GM21825 (cell line): ENCODE measurements at regions not wholly inside any gene's neighbourhood (a gene's known extent, or its start where the extent isn't known, plus 50 kb on each side); places are given as distances from the start of the nearest gene placed in this dataset.

Source experiments
- ATAC-seq: cut with Tn5 transposase; IDR thresholded peaks from one replicate; pipeline ENCODE4 v1.9.1; 2021; ENCODE audit warnings: mild to moderate bottlenecking, moderate library complexity; ENCODE audit not compliant: unreplicated experiment

DNA sequence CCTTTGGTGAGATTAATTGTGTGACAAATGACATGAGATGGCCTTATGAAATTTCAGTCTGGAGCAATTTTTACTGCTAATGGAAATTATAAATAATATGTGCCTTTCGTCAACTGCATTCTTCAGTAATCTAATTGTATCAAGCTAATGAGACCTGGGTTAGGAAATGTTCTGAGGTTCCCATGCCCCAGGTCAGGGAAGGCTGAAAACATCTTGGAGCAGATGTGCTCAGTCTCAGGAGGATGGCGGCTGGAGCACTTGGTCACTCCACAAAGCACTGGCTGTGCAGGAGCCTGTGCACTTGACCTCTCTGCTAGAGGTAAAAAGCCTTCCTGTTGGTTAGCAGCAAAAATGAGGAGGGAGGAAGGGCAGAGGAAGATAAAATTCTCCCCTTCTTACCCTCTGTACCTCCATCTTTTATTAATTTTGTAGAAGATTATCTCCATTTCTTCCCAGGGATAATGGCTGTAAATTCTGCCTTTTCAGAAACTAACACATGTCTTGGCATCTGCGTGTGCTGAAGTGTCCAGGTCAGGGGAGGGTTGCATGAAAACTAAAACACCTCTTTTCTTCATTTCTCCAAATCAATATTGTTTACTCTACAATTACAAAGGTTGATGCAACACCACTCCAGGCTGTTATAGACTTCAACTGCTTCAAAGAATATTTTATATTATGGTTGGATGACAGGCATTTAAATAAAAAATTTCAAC lies 1606.4 kb upstream of the ACVR2A start:
- ATAC-seq, result no peak

GRCh38 chr2:146235158-146235557 lies 1609.7 kb upstream of the ACVR2A start:
- ATAC-seq, result no peak

DNA sequence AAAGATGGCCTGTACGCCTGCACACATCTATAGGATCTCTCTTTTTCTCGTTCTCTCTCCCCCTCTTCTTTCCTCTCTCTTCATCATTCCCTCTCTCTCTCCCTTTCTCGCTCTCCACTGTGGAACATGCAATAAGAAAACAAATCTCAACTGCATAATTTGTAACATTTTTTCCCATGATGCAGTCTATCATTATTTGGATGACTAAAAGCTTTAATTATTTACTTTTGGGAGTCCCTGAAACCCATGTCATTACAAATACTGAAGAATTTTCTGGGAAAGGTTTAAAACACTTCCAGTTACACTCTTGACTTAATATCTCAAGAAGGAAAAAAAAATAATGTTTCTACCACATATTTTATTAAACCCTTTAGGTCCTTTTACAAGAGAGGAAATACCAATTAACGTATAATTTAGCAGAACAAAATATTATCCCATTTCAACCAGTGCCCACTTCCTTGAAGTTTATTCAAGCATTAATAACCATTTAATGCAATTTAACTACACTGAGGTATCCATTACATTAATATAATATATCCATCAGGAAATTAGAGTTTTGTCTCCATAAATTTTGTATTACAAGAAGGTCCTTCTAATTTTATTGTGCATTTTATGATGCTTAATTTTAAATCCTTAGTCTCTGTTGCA lies 1615.2 kb upstream of the ACVR2A start:
- ATAC-seq, result no peak

DNA sequence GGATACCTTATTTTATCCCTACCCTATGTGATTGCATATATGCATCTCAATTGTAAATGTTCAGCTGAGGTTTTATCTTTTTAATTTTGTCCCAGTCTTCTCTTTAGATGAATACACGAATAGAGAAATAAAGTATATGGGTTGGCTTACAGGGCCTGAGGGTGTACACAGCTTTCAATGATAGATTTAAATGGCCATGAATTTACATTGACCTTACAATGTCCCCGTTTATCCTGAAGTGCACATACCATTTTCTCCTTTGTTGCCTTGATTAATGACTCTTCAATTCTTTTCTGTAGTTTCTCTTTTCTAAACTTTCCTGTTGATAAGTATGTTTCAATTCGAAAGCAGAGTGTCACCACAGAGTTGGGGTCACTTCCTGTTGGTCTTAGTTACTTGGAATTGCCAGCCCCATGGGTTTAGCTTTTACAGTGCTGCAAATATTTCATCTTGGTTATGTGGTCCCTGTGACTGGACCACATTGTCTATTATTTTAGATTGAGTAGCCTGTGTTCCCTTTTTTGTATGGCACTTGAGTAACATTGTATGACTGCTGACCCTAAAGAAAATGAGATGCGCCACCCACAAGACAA lies 1616.3 kb upstream of the ACVR2A start:
- ATAC-seq, result no peak

GRCh38 chr2:146228020-146228393 lies 1616.8 kb upstream of the ACVR2A start:
- ATAC-seq, result no peak

- no peak for ATAC-seq
These were observed 1617.4 kb upstream of the ACVR2A start for GRCh38 chr2:146227152-146228019.

- ATAC-seq, result no peak
These were observed 1618.8 kb upstream of the ACVR2A start for GRCh38 chr2:146226077-146226476.

- no peak for ATAC-seq
These were observed 1623.0 kb upstream of the ACVR2A start for GRCh38 chr2:146221826-146222225.

DNA sequence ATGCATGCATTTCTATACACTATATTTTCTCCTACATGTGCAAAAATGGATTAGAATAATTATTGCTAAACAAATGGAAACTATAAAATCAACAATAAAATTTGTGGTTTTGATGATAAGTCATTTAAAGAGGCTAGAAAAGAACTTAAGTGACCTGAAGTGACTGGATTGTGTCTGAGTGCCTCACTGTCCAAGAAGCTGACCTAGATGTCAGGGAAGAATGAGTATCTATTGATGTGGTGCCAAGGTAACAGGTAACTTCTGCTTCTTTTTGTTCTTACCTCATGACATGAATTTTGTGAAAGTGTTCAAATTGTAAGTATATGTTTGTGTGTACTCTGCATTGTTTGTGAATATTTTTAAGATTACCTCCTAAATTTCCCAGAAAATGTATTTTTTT lies 1623.9 kb upstream of the ACVR2A start:
- no peak for ATAC-seq

GRCh38 chr2:146214394-146214929 lies 1630.4 kb upstream of the ACVR2A start:
- no peak for ATAC-seq

- no peak for ATAC-seq
These were observed 1631.2 kb upstream of the ACVR2A start for GRCh38 chr2:146213674-146214073.

- no peak for ATAC-seq
These were observed 1632.2 kb upstream of the ACVR2A start for GRCh38 chr2:146212602-146213001.

- ATAC-seq, result no peak
These were observed 1635.0 kb upstream of the ACVR2A start for GRCh38 chr2:146209842-146210275.

DNA sequence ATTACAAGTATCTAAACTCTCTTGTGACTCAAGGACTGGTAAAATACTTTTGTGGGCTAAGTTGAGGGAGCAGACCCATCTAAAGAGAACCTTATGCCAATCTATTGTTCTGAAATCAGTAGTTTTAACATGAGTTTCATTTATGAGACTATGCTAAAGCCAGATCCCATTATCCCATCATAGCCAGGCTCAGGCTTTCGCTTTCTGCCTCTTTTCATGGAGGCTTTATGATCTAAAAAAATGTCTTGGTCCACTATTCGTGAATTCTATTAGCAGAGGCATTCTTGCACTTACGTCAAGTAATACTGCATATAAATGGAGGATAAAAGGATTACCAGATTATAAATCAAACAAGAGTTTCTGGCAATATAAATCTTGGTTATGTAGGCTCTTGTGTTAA lies 1636.9 kb upstream of the ACVR2A start:
- ATAC-seq, result no peak

GRCh38 chr2:146207417-146207816 lies 1637.4 kb upstream of the ACVR2A start:
- ATAC-seq, result no peak

- no peak for ATAC-seq
These were observed 1641.7 kb upstream of the ACVR2A start for GRCh38 chr2:146203064-146203624.

DNA sequence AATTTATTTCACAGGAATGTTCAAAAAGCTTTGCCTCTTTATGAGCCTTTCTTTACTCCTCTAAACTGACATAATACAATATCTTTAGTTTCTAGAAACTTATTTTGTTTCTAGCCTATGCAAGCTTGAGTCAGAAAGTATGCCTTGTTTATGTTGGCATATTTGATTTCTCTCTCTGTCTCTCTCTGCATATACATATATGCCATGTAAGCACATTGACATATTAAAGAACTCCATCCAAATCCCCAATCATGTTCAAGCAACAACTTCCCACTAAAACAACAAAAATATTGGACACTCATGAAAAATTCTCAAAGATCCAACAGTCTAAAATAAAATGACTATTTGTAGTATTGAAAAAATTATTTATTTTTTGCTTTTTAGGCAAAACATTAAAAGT lies 1651.2 kb upstream of the ACVR2A start:
- no peak for ATAC-seq

DNA sequence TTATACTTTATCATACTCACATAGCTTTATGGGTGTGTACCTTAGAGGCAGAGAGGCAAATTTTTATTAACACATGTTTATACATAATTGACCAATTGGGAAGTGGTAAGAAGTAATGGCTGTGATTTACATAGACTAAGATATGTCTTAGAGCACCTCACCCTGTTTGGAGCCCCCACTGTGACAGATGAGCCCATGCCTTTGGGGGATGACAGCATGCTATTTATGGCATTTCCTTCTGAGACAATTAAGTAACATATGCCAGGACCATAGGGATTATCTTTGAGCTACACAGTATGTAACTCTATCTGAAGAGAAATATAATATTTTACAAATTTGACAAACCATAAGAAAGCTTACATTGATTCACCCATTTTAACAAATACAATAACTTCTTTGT lies 1655.3 kb upstream of the ACVR2A start:
- no peak for ATAC-seq

DNA sequence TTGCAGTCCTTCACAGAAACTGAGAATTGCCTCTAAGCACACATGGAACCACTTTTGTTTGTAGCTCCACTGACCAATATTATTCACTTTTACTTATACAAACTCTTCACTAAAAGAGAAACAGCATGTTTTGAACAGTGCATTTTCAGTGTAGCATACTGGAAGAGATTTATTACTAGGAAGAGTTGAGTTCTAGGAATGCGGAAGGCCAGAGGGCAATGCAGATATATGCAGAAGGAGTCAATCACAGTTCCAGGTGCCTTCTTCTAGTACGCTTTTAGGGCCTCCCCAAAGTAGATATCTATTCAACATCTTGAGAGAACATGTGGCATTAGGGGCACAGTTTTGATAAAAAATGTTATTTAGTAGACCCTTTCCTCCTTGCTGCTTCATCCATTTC lies 1654.0 kb upstream of the ZEB2 start:
- no peak for ATAC-seq

- no peak for ATAC-seq
These were observed 1641.5 kb upstream of the ZEB2 start for GRCh38 chr2:146161256-146161882.
